GM21723 (cell line): ENCODE measurements at regions not wholly inside any gene's neighbourhood (a gene's known extent, or its start where the extent isn't known, plus 50 kb on each side); places are given as distances from the start of the nearest gene placed in this dataset.

Source experiments
- ATAC-seq: cut with Tn5 transposase; IDR thresholded peaks from one replicate; pipeline ENCODE4 v1.9.1; 2021; ENCODE audit warnings: mild to moderate bottlenecking, moderate library complexity; ENCODE audit not compliant: unreplicated experiment

GRCh38 chr7:136807598-136807997 lies 60.9 kb upstream of the CHRM2 start:
- ATAC-seq = no peak

- ATAC-seq = no peak
These were observed 65.4 kb upstream of the CHRM2 start for GRCh38 chr7:136803028-136803427.

- ATAC-seq = no peak
These were observed 84.5 kb upstream of the CHRM2 start for GRCh38 chr7:136783934-136784333.

GRCh38 chr7:136741941-136742340 lies 126.5 kb upstream of the CHRM2 start:
- no peak for ATAC-seq

- no peak for ATAC-seq
These were observed 139.5 kb upstream of the CHRM2 start for GRCh38 chr7:136728945-136729344.

GRCh38 chr7:136726460-136726859 lies 142.0 kb upstream of the CHRM2 start:
- no peak for ATAC-seq

GRCh38 chr7:136717910-136718557 lies 150.4 kb upstream of the CHRM2 start:
- ATAC-seq = no peak

- ATAC-seq = no peak
These were observed 154.4 kb upstream of the CHRM2 start for GRCh38 chr7:136714062-136714461.

- ATAC-seq = no peak
These were observed 157.7 kb upstream of the CHRM2 start for GRCh38 chr7:136710751-136711150.

GRCh38 chr7:136709876-136710275 lies 158.6 kb upstream of the CHRM2 start:
- ATAC-seq = no peak

- ATAC-seq = no peak
These were observed 165.5 kb upstream of the CHRM2 start for GRCh38 chr7:136702913-136703312.

- ATAC-seq = no peak
These were observed 169.5 kb upstream of the CHRM2 start for GRCh38 chr7:136698977-136699376.

GRCh38 chr7:136698231-136698630 lies 170.2 kb upstream of the CHRM2 start:
- no peak for ATAC-seq

GRCh38 chr7:136697271-136697670 lies 171.2 kb upstream of the CHRM2 start:
- ATAC-seq = no peak

- ATAC-seq = no peak
These were observed 175.0 kb upstream of the CHRM2 start for GRCh38 chr7:136693166-136694119.

GRCh38 chr7:136692221-136692620 lies 176.2 kb upstream of the CHRM2 start:
- ATAC-seq = no peak

- ATAC-seq = no peak
These were observed 179.9 kb upstream of the CHRM2 start for GRCh38 chr7:136688601-136689000.

GRCh38 chr7:136687693-136688322 lies 180.6 kb upstream of the CHRM2 start:
- ATAC-seq = no peak

GRCh38 chr7:136685501-136686173 lies 182.8 kb upstream of the CHRM2 start:
- ATAC-seq = no peak

- peak; percentile 78 for ATAC-seq
These were observed 190.7 kb upstream of the CHRM2 start for GRCh38 chr7:136677471-136678365.
